D341Med (cell line): ENCODE measurements at regions not wholly inside any gene's neighbourhood (a gene's known extent, or its start where the extent isn't known, plus 50 kb on each side); places are given as distances from the start of the nearest gene placed in this dataset.

Experiments used
- DNase-seq: peaks from one replicate; pipeline ENCODE4 v3.0.0; 2012; ENCODE audit warnings: low spot score

DNA sequence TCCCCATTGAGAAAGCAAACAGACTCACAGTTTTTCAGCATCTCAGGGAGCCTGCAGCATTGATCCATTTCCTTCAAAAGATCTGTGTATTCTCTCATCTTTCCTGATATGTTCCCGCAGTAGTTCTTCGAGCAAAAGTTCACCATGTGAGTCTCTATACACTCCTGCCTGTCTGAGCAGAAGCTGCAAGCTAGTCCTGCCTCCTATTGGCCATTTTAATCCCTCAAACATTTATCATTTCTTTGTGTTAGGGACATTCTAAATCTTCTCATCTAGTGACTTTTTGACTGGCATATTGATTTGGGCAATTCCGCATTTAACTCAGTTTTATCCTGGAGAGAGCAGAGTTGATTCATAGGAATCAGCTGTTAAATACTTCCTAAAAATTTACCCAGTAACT, 660.4 kb upstream of the KLF12 start:
- DNase-seq, result no peak

- no peak for DNase-seq
These were observed 659.9 kb upstream of the KLF12 start for GRCh38 chr13:74794147-74794546.

DNA sequence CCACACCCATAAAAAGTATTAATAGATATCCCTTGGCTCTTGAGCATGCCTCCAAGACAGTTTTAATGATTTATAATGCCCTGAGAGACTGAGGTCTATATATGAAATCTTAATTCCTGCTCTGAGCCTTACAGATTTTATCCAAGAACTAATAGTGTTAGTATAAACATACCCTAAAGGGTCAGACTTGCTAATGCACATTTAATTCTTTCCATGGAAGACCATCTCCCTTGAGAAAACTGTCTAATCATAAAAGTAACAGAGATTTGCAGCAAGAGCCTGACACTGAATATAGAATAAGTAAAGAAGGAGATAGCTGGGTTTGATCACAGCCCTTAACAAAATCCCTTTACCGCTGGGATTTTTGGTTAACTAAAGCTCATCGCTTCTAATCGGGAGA, 650.8 kb upstream of the KLF12 start:
- peak; percentile 21 for DNase-seq

DNA sequence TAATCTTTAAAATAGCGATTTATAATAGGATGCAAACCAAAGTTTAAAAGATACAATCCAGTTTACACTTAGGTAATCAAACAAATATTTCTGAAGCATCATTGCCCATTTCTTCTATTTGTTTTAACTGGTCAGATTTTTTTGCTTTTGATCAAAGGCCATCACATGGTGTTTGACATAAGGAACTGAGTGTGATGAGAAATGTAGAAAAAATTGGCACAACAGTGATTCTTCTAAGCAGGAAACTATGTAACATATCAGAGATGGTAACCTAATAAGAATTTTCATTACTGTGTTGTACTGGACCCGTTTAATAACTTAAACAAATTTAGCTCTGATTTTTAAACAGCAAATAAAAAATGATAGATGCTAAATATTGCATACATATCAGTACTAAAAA, 644.7 kb upstream of the KLF12 start:
- no peak for DNase-seq

GRCh38 chr13:74778087-74778486, 643.9 kb upstream of the KLF12 start:
- no peak for DNase-seq

GRCh38 chr13:74774264-74774663, 640.1 kb upstream of the KLF12 start:
- no peak for DNase-seq

DNA sequence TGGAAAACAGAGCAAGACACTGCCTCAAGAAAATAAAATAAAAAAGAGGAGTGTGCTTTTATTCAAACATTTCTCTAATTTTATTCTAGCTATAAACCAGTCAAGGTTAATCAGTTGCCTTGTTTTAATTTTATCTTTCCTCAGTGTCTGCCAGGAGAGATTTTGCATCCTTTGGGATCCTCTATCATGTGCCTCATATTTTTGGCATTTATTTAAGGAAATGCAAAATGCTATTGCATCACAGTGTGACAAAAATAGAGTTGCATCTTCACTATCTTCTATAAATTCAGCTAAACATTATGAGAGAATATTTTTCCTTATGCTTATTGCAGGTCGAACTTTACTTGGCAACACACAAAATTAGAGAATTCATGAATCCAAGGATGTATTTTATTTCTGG, 639.0 kb upstream of the KLF12 start:
- DNase-seq, result no peak

DNA sequence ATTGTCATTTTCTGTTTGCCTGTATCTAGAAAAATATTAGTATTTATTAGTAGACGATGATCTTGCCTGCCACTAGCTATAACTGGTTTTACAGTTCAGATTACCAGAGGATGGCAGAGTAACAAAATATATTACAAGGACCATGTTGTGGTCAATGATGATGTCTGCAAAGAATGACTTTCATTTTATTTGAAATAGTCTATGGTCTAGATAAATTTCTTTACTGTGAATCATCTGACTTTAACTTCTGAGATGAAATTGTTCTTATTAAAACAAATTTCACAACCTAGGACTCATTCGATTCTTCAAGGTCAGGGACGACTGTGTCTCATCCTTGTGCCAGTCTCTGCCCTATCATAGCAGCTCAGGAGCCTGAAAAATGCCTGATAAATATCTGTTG, 637.8 kb upstream of the KLF12 start:
- DNase-seq, result no peak

DNA sequence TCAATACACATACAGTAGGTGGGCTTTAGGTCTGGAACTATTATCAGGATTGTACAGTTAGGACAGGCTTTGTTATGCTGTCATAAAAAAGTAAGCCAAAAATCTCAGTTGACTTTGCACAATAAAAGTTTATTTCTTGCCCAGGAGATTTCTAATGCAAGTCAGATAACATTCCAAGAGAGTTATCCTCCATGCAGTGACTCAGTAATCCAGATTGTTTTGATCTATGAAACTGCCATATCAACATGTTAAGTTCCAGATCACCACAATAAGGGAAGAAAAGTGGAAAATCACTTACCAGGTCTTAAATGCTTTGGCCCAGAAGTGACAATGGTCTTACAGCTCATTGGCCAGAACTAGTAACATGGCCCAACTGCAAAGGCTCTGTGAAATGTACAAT, 636.2 kb upstream of the KLF12 start:
- DNase-seq, result no peak

DNA sequence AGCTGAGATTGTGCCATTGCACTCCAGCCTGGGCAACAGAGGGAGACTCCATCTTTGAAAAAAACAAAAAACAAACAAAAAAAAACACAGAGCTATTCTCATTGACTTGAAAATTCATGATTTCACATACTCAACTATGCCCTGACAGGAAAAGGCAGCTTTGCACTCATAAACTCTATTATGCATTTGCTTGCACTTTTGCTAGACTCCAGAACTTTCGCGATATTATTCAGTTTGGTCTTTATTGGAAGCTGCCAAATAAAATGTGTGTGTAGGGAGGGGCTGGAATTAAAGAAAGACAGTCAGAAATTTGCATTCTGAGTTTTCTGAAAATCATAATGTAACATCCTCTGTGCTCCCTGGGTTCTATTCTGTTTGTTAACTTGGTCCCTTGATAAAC, 635.1 kb upstream of the KLF12 start:
- no peak for DNase-seq

DNA sequence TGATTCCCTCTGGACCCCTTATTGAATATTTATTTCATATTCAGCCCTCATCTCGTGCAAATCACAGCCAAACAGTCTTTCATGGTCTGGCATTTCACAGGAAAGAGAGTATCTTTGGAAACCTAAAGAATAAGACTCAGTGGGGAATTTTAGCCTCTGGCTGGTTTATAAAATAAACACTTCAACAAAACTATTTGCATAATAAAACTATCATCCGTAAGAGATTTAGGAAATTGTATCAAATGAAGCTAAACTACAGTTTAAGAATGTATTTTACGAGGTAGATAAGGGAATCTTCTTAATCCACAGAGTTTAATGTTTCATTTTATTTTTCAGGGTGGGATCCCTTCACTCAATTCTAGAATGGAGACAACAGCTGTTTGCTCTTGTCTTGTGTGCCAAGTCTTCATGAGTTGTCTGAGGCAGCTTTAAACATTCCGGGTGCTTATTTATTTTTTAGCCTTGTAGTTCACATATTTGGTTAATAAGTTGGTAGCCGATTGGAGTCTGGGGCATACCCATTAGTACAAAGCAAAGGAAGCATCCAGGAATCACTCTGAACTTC, 634.4 kb upstream of the KLF12 start:
- no peak for DNase-seq

DNA sequence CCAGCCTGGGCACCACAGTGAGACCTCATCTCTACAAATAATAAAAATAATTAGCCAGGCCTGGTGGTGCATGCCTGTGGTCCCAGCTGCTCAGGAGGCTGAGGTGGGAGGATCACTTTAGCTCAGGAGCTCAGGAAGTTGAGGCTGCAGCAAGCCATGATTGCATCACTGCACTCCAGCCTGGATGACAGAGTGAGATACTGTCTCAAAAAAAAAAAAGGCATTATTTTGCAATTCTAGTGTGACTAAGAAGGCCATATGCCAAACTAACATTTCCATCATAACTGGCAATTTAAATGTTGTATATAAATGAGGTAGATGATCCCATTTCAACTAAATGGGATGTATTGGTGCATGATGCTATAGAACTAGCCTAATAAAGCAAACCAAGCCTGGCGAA, 632.8 kb upstream of the KLF12 start:
- DNase-seq, result no peak

GRCh38 chr13:74765955-74766354, 631.8 kb upstream of the KLF12 start:
- no peak for DNase-seq

DNA sequence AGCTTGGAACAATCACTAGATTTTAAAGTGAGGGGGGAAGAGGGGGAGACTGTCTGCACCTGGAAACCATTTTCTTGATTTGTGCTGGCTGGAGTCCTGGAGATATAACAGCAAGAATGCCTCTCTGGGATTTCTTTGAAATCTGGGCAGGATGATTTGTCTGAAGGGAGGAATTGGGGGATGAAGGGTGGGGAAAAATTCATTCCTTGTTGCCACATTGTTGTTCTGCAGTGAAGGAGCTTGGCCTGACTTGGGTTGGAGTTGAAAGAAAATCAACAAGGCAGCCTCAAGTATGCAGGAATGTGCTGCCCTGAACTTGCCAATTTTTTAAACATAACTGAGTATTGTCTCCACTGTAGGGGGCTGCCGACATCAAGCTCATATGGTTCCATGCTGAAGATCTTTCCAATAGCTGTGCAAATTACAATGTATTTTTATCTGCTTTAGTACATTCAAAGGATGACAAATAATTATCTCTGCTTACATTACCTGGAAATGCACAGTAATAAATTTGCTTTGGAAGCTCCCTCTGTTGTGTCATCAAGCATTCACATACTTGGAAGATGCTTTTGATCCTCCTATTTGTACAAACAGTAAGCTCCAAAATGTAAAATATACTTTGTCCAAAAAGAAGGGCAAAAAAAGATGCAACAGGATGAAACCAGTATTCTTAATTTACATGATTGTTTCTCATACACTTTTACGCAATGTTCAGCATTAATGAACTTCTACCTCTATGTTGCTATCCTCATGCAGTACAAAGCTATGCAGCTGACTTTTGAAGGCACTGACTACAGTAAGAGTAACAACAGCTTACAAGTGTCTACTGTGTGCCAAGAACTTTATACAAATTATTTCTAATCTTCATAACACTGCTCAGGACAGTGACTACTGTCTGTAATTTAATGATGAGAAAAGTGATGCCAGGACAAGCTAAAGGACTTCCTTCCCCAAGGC, 627.9 kb upstream of the KLF12 start:
- no peak for DNase-seq

DNA sequence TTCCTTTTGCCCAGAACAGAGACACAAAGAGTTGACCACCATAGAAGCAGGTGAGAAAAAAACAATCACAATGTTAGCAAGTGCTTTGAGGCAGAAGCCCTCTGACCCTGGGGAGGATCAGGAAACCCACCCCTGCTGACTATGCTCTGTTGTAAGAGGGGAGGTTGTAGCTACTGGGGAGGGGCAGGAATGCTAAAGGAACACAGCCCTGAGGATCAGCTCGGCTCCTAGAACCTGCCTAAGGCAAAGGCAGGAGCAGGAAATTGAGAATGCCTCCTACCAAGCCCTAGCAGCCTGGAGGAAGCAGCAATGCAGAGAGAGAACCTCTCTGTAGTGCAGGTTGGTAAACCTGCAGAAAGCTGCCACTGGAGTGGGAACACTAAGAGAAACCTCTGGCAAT, 624.0 kb upstream of the KLF12 start:
- no peak for DNase-seq

- no peak for DNase-seq
These were observed 620.9 kb upstream of the KLF12 start for GRCh38 chr13:74755065-74755464.

DNA sequence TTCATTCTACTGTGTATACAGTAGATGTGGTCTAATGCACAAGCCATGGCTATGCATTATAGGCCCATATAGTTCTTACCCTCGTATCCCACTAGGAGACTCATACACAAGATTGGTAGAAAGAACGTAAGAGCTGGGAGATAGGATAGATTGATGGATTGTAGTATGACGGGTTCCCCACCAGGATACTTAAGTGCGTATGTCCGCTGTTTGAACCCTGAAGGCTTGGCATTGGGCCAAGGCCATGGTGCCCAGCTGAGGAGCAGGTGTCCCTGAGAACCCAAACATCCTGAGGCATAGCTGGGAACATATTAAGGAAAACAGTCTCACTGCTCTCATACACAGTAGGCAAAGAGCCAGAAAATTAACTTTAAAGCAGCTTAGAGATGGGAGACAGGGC, 617.5 kb upstream of the KLF12 start:
- DNase-seq, result no peak

DNA sequence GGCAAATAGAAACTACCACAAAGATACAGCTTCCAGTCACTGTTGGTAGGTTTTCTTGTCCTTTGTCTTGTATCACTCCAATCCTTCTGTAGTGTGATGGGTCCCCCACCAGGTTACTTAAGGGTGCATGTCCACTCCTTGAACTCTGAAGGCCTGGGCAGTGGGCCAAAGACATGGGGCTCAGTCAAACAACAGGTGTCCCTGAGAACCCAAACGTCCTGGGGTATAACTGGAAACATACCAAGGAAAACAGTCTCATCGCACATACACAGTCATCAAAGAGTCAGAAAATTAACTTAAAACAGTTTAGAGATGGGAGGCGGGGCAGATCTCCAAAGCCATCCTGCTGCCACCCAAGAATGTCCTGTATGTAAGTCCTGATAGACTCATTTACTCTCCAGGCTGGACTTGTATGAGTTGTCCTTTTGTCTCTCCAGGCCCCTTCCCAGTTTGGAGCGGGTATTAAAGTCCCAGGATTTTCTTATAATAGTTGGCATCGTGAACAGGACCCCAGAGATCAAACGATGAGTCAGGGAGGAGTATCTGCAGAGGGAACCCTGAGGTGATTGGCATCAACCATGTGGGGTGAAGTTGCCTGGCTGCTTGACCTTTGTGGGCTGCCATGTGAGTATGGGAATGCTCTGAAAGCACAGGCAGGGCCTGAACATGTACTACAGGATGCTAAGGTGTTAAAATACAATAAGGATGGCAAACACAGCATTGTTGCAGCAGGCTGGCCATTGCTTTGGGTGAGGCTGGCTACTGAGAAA, 613.2 kb upstream of the KLF12 start:
- no peak for DNase-seq

- no peak for DNase-seq
These were observed 609.8 kb upstream of the KLF12 start for GRCh38 chr13:74743992-74744391.

GRCh38 chr13:74741732-74742131, 607.5 kb upstream of the KLF12 start:
- DNase-seq, result no peak

- no peak for DNase-seq
These were observed 598.7 kb upstream of the KLF12 start for GRCh38 chr13:74732736-74733385.

- no peak for DNase-seq
These were observed 597.5 kb upstream of the KLF12 start for GRCh38 chr13:74731731-74732130.
